Peyer's patch (tissue), 4 donors: ENCODE measurements at regions not wholly inside any gene's neighbourhood (a gene's known extent, or its start where the extent isn't known, plus 50 kb on each side); places are given as distances from the start of the nearest gene placed in this dataset.

Experiments used
- POLR2A ChIP-seq, 2 donors: fragments of 450-650 bp; IDR thresholded peaks; one replicate each; pipeline ENCODE4 v1.5.1; 2017; ENCODE audit warnings: antibody characterized with exemption in 2 of 2, mild to moderate bottlenecking in 2 of 2, moderate library complexity in 2 of 2
- TF ChIP-seq, protein P1 (sequence below), 6 experiments: fragments of 450-650 bp in 4 of 6; fragments of 200-600 bp in 2 of 6; sonication (generic) in 1 of 6; IDR thresholded peaks; one replicate each; pipeline ENCODE4 v1.5.1; 2017 to 2019; ENCODE audit warnings: antibody characterized with exemption in 6 of 6, mild to moderate bottlenecking in 3 of 6, moderate library complexity in 1 of 6

DNA sequence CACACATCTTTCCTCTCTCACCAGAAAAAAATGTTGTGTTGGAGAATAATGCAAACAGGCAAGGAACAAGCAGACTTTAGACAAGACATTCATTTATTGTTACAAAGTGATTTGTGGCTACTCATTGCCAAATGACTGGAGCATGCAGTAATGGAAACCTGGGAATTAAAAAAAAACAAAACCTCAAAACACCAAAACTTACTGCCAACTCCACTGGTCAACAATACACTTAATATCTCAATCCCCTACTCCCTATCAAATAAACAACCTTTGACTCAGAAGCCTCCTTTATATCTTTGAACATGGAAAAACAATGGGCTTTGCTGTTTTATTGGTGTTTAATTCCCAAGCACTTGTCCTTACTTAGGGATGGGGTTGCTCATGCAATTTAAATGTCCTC lies 112.8 kb downstream of the POSTN start:
- TF ChIP-seq, protein P1, sequence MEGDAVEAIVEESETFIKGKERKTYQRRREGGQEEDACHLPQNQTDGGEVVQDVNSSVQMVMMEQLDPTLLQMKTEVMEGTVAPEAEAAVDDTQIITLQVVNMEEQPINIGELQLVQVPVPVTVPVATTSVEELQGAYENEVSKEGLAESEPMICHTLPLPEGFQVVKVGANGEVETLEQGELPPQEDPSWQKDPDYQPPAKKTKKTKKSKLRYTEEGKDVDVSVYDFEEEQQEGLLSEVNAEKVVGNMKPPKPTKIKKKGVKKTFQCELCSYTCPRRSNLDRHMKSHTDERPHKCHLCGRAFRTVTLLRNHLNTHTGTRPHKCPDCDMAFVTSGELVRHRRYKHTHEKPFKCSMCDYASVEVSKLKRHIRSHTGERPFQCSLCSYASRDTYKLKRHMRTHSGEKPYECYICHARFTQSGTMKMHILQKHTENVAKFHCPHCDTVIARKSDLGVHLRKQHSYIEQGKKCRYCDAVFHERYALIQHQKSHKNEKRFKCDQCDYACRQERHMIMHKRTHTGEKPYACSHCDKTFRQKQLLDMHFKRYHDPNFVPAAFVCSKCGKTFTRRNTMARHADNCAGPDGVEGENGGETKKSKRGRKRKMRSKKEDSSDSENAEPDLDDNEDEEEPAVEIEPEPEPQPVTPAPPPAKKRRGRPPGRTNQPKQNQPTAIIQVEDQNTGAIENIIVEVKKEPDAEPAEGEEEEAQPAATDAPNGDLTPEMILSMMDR (IDR thresholded peaks at IDR 0.05), result no peak
- no peak for TF ChIP-seq POLR2A (IDR thresholded peaks at IDR 0.05)
